ENCODE measurements at regions not wholly inside any gene's neighbourhood (a gene's known extent, or its start where the extent isn't known, plus 50 kb on each side); places are given as distances from the start of the nearest gene placed in this dataset.

DNA sequence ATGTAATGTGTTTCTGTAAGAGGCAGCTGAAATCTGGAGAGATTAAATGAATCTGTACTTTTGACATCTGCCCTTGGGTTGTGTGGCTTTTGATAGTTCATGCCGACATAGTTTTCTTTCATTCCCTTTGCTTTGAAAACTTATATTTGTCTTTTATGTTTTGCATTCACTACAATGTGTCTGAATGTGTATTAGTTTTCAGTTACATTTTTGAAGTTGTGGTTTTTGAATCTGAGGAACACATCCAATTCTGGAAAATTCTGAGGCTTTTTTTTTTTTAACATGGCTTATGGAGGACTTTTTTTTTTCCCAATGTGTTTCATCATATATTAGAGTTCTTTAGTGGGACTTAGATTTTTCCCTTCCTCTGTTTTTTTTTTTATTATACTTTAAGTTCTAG is 683.7 kb upstream of the SOX9 start:
- Histone ChIP-seq H3K4me1 (ENCODE audit: insufficient read depth, low read length, poor library complexity, severe bottlenecking) (no peaks in the 10 kb centered on the region), H3K4me3 (ENCODE audit: low read depth, low read length, poor library complexity, severe bottlenecking) (no peak overlapping the region), H3K36me3 (ENCODE audit: insufficient read depth, low read length, poor library complexity, severe bottlenecking) (no peaks in the 10 kb centered on the region), H3K9me3 (ENCODE audit: low read depth, low read length, poor library complexity, severe bottlenecking) (no peaks in the 10 kb centered on the region), H3K27ac (ENCODE audit: low read depth, low read length, poor library complexity, severe bottlenecking) (no peak overlapping the region), H3K27me3 (replicated peaks; ENCODE audit: insufficient read depth, low read depth, low read length, poor library complexity) (no peaks in the 10 kb centered on the region)
- no peak for DNase-seq (ENCODE audit: low spot score)
- BruUV-seq (replicated peaks), result no TSS peak
- TF ChIP-seq EZH2 (IDR thresholded peaks at IDR 0.05; ENCODE audit: borderline replicate concordance, low read depth, low read length, poor library complexity, severe bottlenecking), result no peak
- TF ChIP-seq, protein P1, sequence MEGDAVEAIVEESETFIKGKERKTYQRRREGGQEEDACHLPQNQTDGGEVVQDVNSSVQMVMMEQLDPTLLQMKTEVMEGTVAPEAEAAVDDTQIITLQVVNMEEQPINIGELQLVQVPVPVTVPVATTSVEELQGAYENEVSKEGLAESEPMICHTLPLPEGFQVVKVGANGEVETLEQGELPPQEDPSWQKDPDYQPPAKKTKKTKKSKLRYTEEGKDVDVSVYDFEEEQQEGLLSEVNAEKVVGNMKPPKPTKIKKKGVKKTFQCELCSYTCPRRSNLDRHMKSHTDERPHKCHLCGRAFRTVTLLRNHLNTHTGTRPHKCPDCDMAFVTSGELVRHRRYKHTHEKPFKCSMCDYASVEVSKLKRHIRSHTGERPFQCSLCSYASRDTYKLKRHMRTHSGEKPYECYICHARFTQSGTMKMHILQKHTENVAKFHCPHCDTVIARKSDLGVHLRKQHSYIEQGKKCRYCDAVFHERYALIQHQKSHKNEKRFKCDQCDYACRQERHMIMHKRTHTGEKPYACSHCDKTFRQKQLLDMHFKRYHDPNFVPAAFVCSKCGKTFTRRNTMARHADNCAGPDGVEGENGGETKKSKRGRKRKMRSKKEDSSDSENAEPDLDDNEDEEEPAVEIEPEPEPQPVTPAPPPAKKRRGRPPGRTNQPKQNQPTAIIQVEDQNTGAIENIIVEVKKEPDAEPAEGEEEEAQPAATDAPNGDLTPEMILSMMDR (conservative IDR thresholded peaks at IDR 0.05; ENCODE audit: low read depth, low read length), result no peak
- ChIA-PET CTCF (no interaction called here), POLR2A (ENCODE audit: low non-redundant PET) (no interaction called here)
- intact Hi-C loops (cut with micrococcal nuclease; ENCODE audit: unreplicated experiment), result no loop called here

DNA sequence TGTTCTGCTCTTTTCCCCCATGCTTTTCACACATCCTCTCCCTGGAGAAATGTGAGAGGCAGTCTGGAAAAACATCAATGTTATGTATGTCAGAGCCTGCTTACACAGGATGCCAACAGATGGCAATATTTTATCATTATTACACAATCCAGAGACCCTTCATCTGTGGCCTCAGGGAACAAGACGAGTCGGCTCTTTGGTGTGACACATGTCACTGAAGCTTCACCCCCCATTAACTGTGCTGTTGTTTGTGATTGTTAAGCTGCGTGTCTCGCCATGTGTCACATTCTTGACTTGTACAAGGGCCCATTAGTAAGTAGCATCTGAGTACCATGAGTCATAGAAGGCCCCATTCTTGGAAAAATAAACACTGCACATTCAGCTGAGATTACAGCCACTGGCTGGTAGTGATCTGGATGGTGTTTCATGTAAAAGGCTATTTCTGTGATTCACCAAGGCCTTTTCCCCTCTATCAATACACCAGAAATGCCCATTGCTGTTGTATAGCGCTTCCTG is 682.1 kb upstream of the SOX9 start:
- POLR2A ChIA-PET (ENCODE audit: low non-redundant PET), result no interaction called here
- Histone ChIP-seq H3K36me3 (ENCODE audit: insufficient read depth, low read length, poor library complexity, severe bottlenecking) (no peaks in the 10 kb centered on the region), H3K4me3 (ENCODE audit: low read depth, low read length, poor library complexity, severe bottlenecking) (no peak overlapping the region), H3K9me3 (ENCODE audit: low read depth, low read length, poor library complexity, severe bottlenecking) (no peaks in the 10 kb centered on the region), H3K27me3 (replicated peaks; ENCODE audit: insufficient read depth, low read depth, low read length, poor library complexity) (no peaks in the 10 kb centered on the region), H3K27ac (ENCODE audit: low read depth, low read length, poor library complexity, severe bottlenecking) (no peak overlapping the region), H3K4me1 (ENCODE audit: insufficient read depth, low read length, poor library complexity, severe bottlenecking) (no peaks in the 10 kb centered on the region)
- BruUV-seq (replicated peaks), result no TSS peak
- intact Hi-C loops (cut with micrococcal nuclease; ENCODE audit: unreplicated experiment), result no loop called here
- peak; percentile 3 for DNase-seq (ENCODE audit: low spot score)
- TF ChIP-seq, protein P1 (conservative IDR thresholded peaks at IDR 0.05; ENCODE audit: low read depth, low read length), result no peak
- TF ChIP-seq EZH2 (IDR thresholded peaks at IDR 0.05; ENCODE audit: borderline replicate concordance, low read depth, low read length, poor library complexity, severe bottlenecking), result no peak
- CTCF ChIA-PET, result no interaction called here

DNA sequence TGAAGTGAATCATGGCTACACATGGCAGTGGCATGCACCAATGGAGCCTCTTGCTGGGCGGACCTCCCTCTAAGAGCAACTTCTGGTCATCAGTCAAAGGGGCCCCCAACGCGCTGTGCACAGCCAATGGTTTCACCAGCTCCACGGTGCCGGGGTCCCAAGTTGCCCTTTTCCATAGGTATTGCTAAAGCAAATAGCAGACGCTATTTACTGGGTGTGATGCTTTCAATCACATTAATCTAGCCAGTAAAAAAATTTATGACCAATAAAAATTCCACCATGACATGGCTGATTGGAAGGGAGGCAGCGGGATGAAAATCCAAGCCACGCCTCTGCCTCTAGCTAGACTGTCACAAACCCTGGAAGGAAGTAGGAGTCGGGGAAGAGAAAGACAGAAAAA is 680.3 kb upstream of the SOX9 start:
- CTCF ChIA-PET, result no interaction called here
- H3K9me3 ChIP-seq (ENCODE audit: low read depth, low read length, poor library complexity, severe bottlenecking), result no peaks in the 10 kb centered on the region
- H3K27ac ChIP-seq (ENCODE audit: low read depth, low read length, poor library complexity, severe bottlenecking), result no peak overlapping the region
- no peak overlapping the region for H3K4me3 ChIP-seq (ENCODE audit: low read depth, low read length, poor library complexity, severe bottlenecking)
- POLR2A ChIA-PET (ENCODE audit: low non-redundant PET), result no interaction called here
- intact Hi-C loops (cut with micrococcal nuclease; ENCODE audit: unreplicated experiment), result no loop called here
- H3K36me3 ChIP-seq (ENCODE audit: insufficient read depth, low read length, poor library complexity, severe bottlenecking), result no peaks in the 10 kb centered on the region
- H3K27me3 ChIP-seq (replicated peaks; ENCODE audit: insufficient read depth, low read depth, low read length, poor library complexity), result no peaks in the 10 kb centered on the region
- TF ChIP-seq, protein P1 (conservative IDR thresholded peaks at IDR 0.05; ENCODE audit: low read depth, low read length), result no peak
- TF ChIP-seq EZH2 (IDR thresholded peaks at IDR 0.05; ENCODE audit: borderline replicate concordance, low read depth, low read length, poor library complexity, severe bottlenecking), result no peak
- no peak for DNase-seq (ENCODE audit: low spot score)
- BruUV-seq (replicated peaks), result no TSS peak
- no peaks in the 10 kb centered on the region for H3K4me1 ChIP-seq (ENCODE audit: insufficient read depth, low read length, poor library complexity, severe bottlenecking)
